ENCODE measurements at regions not wholly inside any gene's neighbourhood (a gene's known extent, or its start where the extent isn't known, plus 50 kb on each side); places are given as distances from the start of the nearest gene placed in this dataset.

DNA sequence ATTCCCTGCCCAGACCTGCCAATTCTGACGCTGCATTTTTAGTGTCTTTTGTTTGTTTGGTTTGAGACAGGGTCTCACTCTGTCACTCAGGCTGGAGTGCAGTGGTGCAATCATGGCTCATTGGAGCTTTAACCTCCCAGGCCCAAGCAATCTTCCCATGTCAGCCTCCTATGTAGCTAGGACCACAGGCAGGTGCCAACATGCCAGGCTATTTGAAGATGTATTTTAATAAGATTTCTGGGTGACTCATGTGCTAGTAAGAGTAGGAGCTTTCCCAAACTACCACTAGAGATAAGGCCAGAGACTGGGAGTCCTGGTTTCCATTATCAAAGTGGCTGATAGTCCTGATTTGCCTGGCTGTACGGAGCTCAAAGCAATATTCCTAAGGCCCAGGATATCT lies 693.3 kb downstream of the MED13L start:
- Histone ChIP-seq H3K36me3 (ENCODE audit: control insufficient read depth in 4 of 4, insufficient read depth in 3 of 4, low read depth in 1 of 4, low read length in 3 of 4) (no peaks in the 10 kb centered on the region), H3K27me3 (ENCODE audit: control insufficient read depth in 4 of 4, insufficient read depth in 4 of 4, low read length in 3 of 4) (no peaks in the 10 kb centered on the region), H3K9ac (ENCODE audit: low read depth in 1 of 2, low read length in 2 of 2) (no peak overlapping the region), H3K27ac (ENCODE audit: low read depth in 1 of 2, low read length in 2 of 2) (no peak overlapping the region), H3K9me3 (ENCODE audit: control insufficient read depth in 4 of 4, low read length in 3 of 4) (no peaks in the 10 kb centered on the region), H3K4me3 (ENCODE audit: low read depth in 1 of 3, low read length in 3 of 3) (no peak overlapping the region), H3K4me1 (ENCODE audit: control insufficient read depth in 4 of 4, insufficient read depth in 4 of 4, low read length in 3 of 4) (no peaks in the 10 kb centered on the region)
- no peak for TF ChIP-seq SP1 (IDR thresholded peaks at IDR 0.05)
- no peak for TF ChIP-seq HNF4A (conservative IDR thresholded peaks at IDR 0.05)
- TF ChIP-seq, protein P1, sequence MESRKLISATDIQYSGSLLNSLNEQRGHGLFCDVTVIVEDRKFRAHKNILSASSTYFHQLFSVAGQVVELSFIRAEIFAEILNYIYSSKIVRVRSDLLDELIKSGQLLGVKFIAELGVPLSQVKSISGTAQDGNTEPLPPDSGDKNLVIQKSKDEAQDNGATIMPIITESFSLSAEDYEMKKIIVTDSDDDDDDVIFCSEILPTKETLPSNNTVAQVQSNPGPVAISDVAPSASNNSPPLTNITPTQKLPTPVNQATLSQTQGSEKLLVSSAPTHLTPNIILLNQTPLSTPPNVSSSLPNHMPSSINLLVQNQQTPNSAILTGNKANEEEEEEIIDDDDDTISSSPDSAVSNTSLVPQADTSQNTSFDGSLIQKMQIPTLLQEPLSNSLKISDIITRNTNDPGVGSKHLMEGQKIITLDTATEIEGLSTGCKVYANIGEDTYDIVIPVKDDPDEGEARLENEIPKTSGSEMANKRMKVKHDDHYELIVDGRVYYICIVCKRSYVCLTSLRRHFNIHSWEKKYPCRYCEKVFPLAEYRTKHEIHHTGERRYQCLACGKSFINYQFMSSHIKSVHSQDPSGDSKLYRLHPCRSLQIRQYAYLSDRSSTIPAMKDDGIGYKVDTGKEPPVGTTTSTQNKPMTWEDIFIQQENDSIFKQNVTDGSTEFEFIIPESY (IDR thresholded peaks at IDR 0.05): no peak
- TF ChIP-seq GABPA (IDR thresholded peaks at IDR 0.05 in 1 of 2, conservative IDR thresholded peaks at IDR 0.05 in 1 of 2): no peak
- no peak for TF ChIP-seq ATF3 (IDR thresholded peaks at IDR 0.05)
- no peak for TF ChIP-seq EGR1 (IDR thresholded peaks at IDR 0.05; ENCODE audit: low read depth in 2 of 2)
- TF ChIP-seq CTCF (IDR thresholded peaks at IDR 0.05; ENCODE audit: low read depth, low read length, missing input control): no peak
- no peak for TF ChIP-seq TAF1 (conservative IDR thresholded peaks at IDR 0.05)
- no peak for TF ChIP-seq FOXA1 (IDR thresholded peaks at IDR 0.05)
- TF ChIP-seq REST (IDR thresholded peaks at IDR 0.05): no peak
- no peak for TF ChIP-seq JUND (IDR thresholded peaks at IDR 0.05)
- no peak for TF ChIP-seq HNF4G (IDR thresholded peaks at IDR 0.05)
- no peak for TF ChIP-seq RXRA (IDR thresholded peaks at IDR 0.05)
- TF ChIP-seq, protein P2, sequence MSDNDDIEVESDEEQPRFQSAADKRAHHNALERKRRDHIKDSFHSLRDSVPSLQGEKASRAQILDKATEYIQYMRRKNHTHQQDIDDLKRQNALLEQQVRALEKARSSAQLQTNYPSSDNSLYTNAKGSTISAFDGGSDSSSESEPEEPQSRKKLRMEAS (IDR thresholded peaks at IDR 0.05): no peak
- no peak for TF ChIP-seq NR2F2 (IDR thresholded peaks at IDR 0.05)
- no peak for TF ChIP-seq YY1 (IDR thresholded peaks at IDR 0.05)
- 71% methylated on average over 2 of the region's 2 CpGs for WGBS
- DNase-seq (ENCODE audit: low spot score): no peak

DNA sequence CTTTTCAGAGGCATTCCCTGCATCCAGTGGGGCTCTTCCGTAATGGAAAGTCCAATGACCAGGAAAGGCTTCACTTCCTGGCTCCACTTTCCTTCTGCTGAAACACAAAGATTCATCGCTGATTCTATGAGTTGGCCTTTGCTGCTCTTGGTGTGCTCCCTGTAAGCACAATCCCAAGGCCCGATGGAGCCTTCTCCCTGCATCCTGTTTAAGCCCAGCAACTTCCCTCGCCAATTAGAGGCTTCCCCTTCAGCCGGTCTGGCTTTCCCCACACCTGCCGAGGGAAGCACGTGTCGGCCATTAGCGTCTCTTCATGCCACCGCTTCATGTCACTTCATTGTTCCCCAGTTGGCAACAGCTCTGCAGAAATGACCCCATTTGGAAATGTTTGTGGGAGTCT lies 693.9 kb downstream of the MED13L start:
- Histone ChIP-seq H3K27ac (ENCODE audit: low read depth in 1 of 2, low read length in 2 of 2) (no peak overlapping the region), H3K36me3 (ENCODE audit: control insufficient read depth in 4 of 4, insufficient read depth in 3 of 4, low read depth in 1 of 4, low read length in 3 of 4) (no peaks in the 10 kb centered on the region), H3K9me3 (ENCODE audit: control insufficient read depth in 4 of 4, low read length in 3 of 4) (no peaks in the 10 kb centered on the region), H3K4me1 (ENCODE audit: control insufficient read depth in 4 of 4, insufficient read depth in 4 of 4, low read length in 3 of 4) (no peaks in the 10 kb centered on the region), H3K4me3 (ENCODE audit: low read depth in 1 of 3, low read length in 3 of 3) (no peak overlapping the region), H3K27me3 (ENCODE audit: control insufficient read depth in 4 of 4, insufficient read depth in 4 of 4, low read length in 3 of 4) (no peaks in the 10 kb centered on the region), H3K9ac (ENCODE audit: low read depth in 1 of 2, low read length in 2 of 2) (no peak overlapping the region)
- no peak for DNase-seq (ENCODE audit: low spot score)
- WGBS: 68% methylated on average over 10 of the region's 10 CpGs
- TF ChIP-seq ATF3 (IDR thresholded peaks at IDR 0.05) (no peak), EGR1 (IDR thresholded peaks at IDR 0.05; ENCODE audit: low read depth in 2 of 2) (no peak), FOXA2 (IDR thresholded peaks at IDR 0.05) (no peak), REST (IDR thresholded peaks at IDR 0.05) (no peak), FOXA1 (IDR thresholded peaks at IDR 0.05) (no peak), NR2F2 (IDR thresholded peaks at IDR 0.05) (no peak), SP1 (IDR thresholded peaks at IDR 0.05) (no peak), YY1 (IDR thresholded peaks at IDR 0.05) (no peak), RXRA (IDR thresholded peaks at IDR 0.05) (no peak)
- TF ChIP-seq, protein P2 (IDR thresholded peaks at IDR 0.05): no peak
- TF ChIP-seq, protein P1 (IDR thresholded peaks at IDR 0.05): no peak

Data from liver (tissue), 8 donors.